Lung (tissue), 11 donors: ENCODE measurements at regions not wholly inside any gene's neighbourhood (a gene's known extent, or its start where the extent isn't known, plus 50 kb on each side); places are given as distances from the start of the nearest gene placed in this dataset.
"Not testable (repeated sequence)": the region's sequence is repeated elsewhere in the genome, so short reads cannot be mapped to it uniquely, and the experiment has no call there.

Experiments used
- ATAC-seq: fragments of 200-7000 bp; cut with Tn5 transposase; one replicate; pipeline ENCODE4 v1.9.1; 2020; ENCODE audit warnings: moderate number of reproducible peaks; ENCODE audit not compliant: insufficient read depth, low FRiP score
- DNase-seq, 3 donors: peaks; one replicate each; pipeline ENCODE4 v3.0.0-alpha.2; 2013 to 2017
- H3K27ac ChIP-seq, 2 donors: one replicate each; pipeline ENCODE4 v1.5.1; 2013; ENCODE audit warnings: mild to moderate bottlenecking in 2 of 2, moderate library complexity in 2 of 2, control low read depth in 1 of 2, inconsistent platforms in 1 of 2, low read depth in 1 of 2, low read length in 1 of 2
- H3K27me3 ChIP-seq, 3 donors: one replicate each; pipeline ENCODE4 v1.5.1; 2013; ENCODE audit warnings: low read length in 2 of 3; ENCODE audit not compliant: control insufficient read depth in 3 of 3, insufficient read depth in 3 of 3
- H3K36me3 ChIP-seq, 4 donors: one replicate each; pipeline ENCODE4 v1.5.1; 2013; ENCODE audit warnings: low read length in 4 of 4, mild to moderate bottlenecking in 1 of 4, moderate library complexity in 1 of 4; ENCODE audit not compliant: control insufficient read depth in 4 of 4, insufficient read depth in 4 of 4
- H3K4me1 ChIP-seq, 5 donors: one replicate each; pipeline ENCODE4 v1.5.1; 2013; ENCODE audit warnings: low read length in 5 of 5, mild to moderate bottlenecking in 2 of 5, moderate library complexity in 1 of 5; ENCODE audit not compliant: control insufficient read depth in 5 of 5, insufficient read depth in 5 of 5
- H3K4me3 ChIP-seq: one replicate; pipeline ENCODE4 v1.5.1; 2013; ENCODE audit warnings: mild to moderate bottlenecking, control low read depth, moderate library complexity
- H3K9ac ChIP-seq, 2 donors: one replicate each; pipeline ENCODE4 v1.5.1; 2013; ENCODE audit warnings: low read length in 2 of 2, control low read depth in 1 of 2; ENCODE audit not compliant: insufficient read depth in 1 of 2
- H3K9me3 ChIP-seq, 4 donors: one replicate each; pipeline ENCODE4 v1.5.1; 2013; ENCODE audit warnings: low read length in 3 of 4, mild to moderate bottlenecking in 1 of 4, moderate library complexity in 1 of 4; ENCODE audit not compliant: control insufficient read depth in 4 of 4, insufficient read depth in 3 of 4
- CTCF ChIP-seq: IDR thresholded peaks from 2 replicates; pipeline ENCODE4 v1.5.1; 2012; ENCODE audit warnings: mild to moderate bottlenecking; ENCODE audit errors: control extremely low read depth, extremely low read depth
- WGBS, 2 donors: extraction: QIAGEN DNeasy Blood & Tissue Kit; methylation state at CpG; one replicate each; pipeline ENCODE4 v1.1.7; 2013; 5-methylcytosine and 5-hydroxymethylcytosine counted together
- donor health status: control.
- donor health status: control.
- donor health status: Bipolar disorder and iron deficiency.
- donor health status: healthy.
- donor health status: DM: yes; HTN: yes; CAD: no.

DNA sequence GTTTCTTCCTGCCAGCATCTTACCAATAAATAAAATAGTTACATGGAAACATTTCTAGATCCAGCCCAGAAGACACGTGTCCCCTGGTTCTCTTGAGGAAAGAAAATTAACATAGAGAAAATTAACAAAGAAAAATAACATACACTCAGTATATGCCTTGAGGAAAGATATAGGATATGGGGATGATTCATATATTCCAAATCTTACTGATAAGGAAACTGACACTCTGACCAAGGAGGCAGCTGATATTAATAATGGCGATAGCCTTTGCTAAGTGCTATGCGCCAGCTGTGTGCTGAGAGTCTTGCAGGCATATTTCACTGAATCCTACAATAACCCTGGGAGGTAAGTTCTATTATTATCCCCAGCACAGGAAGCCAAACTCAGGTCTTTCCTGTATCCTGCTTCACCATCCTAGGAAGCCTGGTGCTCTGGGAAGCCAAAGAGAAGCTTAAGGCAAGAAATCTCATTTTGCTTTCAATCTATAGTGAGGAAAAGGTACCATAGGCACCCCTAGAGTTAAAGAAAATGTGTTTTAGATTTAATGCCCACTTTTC lies 302.7 kb upstream of the NREP start:
- Histone ChIP-seq H3K27me3 (no peaks in the 10 kb centered on the region), H3K9ac (no peak overlapping the region), H3K4me3 (no peak overlapping the region), H3K27ac (no peak overlapping the region), H3K36me3 (no peaks in the 10 kb centered on the region), H3K4me1 (peaks cover 0 to 12% (median 0%) of the 10 kb centered on the region in 5 donors), H3K9me3 (peaks cover 0 to 4% (median 4%) of the 10 kb centered on the region in 4 donors)
- ATAC-seq, result no peak
- no peak for DNase-seq
- WGBS, 2 donors, result 77 to 86% methylated on average over 3 of the region's 3 CpGs
- no peak for TF ChIP-seq CTCF

GRCh38 chr5:112049738-112050137 lies 292.7 kb upstream of the NREP start:
- no peaks in the 10 kb centered on the region for H3K36me3 ChIP-seq
- WGBS, 2 donors, result 76 to 80% methylated on average over 3 of the region's 3 CpGs
- no peak for TF ChIP-seq CTCF
- no peak overlapping the region for H3K9ac ChIP-seq
- peaks cover 2 to 9% (median 5%) of the 10 kb centered on the region in 4 donors for H3K9me3 ChIP-seq
- peaks cover 0 to 3% (median 0%) of the 10 kb centered on the region in 5 donors for H3K4me1 ChIP-seq
- H3K4me3 ChIP-seq, result no peak overlapping the region
- H3K27me3 ChIP-seq, result no peaks in the 10 kb centered on the region
- ATAC-seq, result no peak
- H3K27ac ChIP-seq, result no peak overlapping the region
- no peak for DNase-seq

- no peak for TF ChIP-seq CTCF
- DNase-seq, result no peak
- no peaks in the 10 kb centered on the region for H3K9me3 ChIP-seq
- H3K4me3 ChIP-seq, result no peak overlapping the region
- no peak overlapping the region for H3K27ac ChIP-seq
- no peaks in the 10 kb centered on the region for H3K27me3 ChIP-seq
- no peak for ATAC-seq
- H3K4me1 ChIP-seq, result peaks cover 0 to 7% (median 0%) of the 10 kb centered on the region in 5 donors
- H3K36me3 ChIP-seq, result no peaks in the 10 kb centered on the region
- 93 to 97% methylated on average over 5 of the region's 5 CpGs for WGBS, 2 donors
- no peak overlapping the region for H3K9ac ChIP-seq
Observed at GRCh38 chr5:112036206-112036605, 279.2 kb upstream of the NREP start.

- DNase-seq (peak; percentile 19 to 86 (median 83)), ATAC-seq (no peak)
- Histone ChIP-seq H3K9ac (no peak overlapping the region), H3K9me3 (peaks cover 0 to 2% (median 1%) of the 10 kb centered on the region in 4 donors), H3K27ac (no peak overlapping the region), H3K27me3 (no peaks in the 10 kb centered on the region), H3K36me3 (no peaks in the 10 kb centered on the region), H3K4me1 (peaks cover 0 to 7% (median 0%) of the 10 kb centered on the region in 5 donors), H3K4me3 (no peak overlapping the region)
- TF ChIP-seq CTCF, result no peak
Observed at GRCh38 chr5:112034421-112034979, 277.5 kb upstream of the NREP start.

GRCh38 chr5:112026879-112027278 lies 269.9 kb upstream of the NREP start:
- not testable (repeated sequence) for H3K4me1 ChIP-seq, ATAC-seq, H3K27me3 ChIP-seq, H3K9me3 ChIP-seq, H3K36me3 ChIP-seq, DNase-seq, H3K27ac ChIP-seq, H3K9ac ChIP-seq, H3K4me3 ChIP-seq
- 87 to 88% methylated on average over 3 of the region's 3 CpGs for WGBS, 2 donors
